ENCODE measurements at regions not wholly inside any gene's neighbourhood (a gene's known extent, or its start where the extent isn't known, plus 50 kb on each side); places are given as distances from the start of the nearest gene placed in this dataset.

- FAIRE-seq (no peak), DNase-seq (ENCODE audit: low read depth, low spot score) (no peak)
- Histone ChIP-seq H3K27ac (ENCODE audit: insufficient read depth, low read depth, low read length) (no peak overlapping the region), H4K20me1 (replicated peaks; ENCODE audit: control insufficient read depth, extremely low read depth, insufficient read depth, low read length) (no peaks in the 10 kb centered on the region), H3K9me1 (replicated peaks; ENCODE audit: control insufficient read depth, extremely low read depth, insufficient read depth, low read length) (no peaks in the 10 kb centered on the region), H3K4me3 (replicated peaks in 1 of 3; ENCODE audit: insufficient read depth in 1 of 3, low read depth in 1 of 3, low read length in 3 of 3) (no peak overlapping the region), H3K4me2 (ENCODE audit: insufficient read depth, low read length) (no peak overlapping the region), H2AFZ (ENCODE audit: low read depth, low read length) (no peak overlapping the region), H3K9me3 (replicated peaks; ENCODE audit: control insufficient read depth, insufficient read depth, low read length) (no peaks in the 10 kb centered on the region), H3K79me2 (ENCODE audit: control insufficient read depth, insufficient read depth, low read length) (no peaks in the 10 kb centered on the region), H3K27me3 (ENCODE audit: control insufficient read depth in 2 of 2, insufficient read depth in 2 of 2, low read length in 2 of 2) (no peaks in the 10 kb centered on the region), H3K9ac (replicated peaks; ENCODE audit: extremely low read depth, insufficient read depth, low read length) (no peak overlapping the region), H3K36me3 (ENCODE audit: control insufficient read depth in 2 of 2, extremely low read depth in 1 of 2, insufficient read depth in 2 of 2, low read length in 2 of 2) (no peaks in the 10 kb centered on the region), H3K4me1 (ENCODE audit: control insufficient read depth, extremely low read depth, insufficient read depth, low read length) (no peaks in the 10 kb centered on the region)
- ChIA-PET POLR2A (no interaction called here), CTCF (no interaction called here)
- dilution Hi-C loops (cut with MboI; ENCODE audit: extremely low pct_ligation_motif_present, low sequenced_read_pairs), result no loop called here
- TF ChIP-seq MAX (IDR thresholded peaks at IDR 0.05; ENCODE audit: insufficient read depth, insufficient read length) (no peak), EZH2 (IDR thresholded peaks at IDR 0.05; ENCODE audit: borderline replicate concordance, low read depth, low read length, severe bottlenecking) (no peak), POLR2AphosphoS5 (IDR thresholded peaks at IDR 0.05; ENCODE audit: insufficient read depth, low read depth, low read length) (no peak), POLR2A (IDR thresholded peaks at IDR 0.05; ENCODE audit: low read depth, low read length) (no peak), JUN (IDR thresholded peaks at IDR 0.05; ENCODE audit: borderline replicate concordance, insufficient read depth, insufficient read length, low read depth) (no peak)
- BruUV-seq (replicated peaks), result no TSS peak
- intact Hi-C loops (cut with micrococcal nuclease), result no loop called here
Measured at GRCh38 chr2:56889738-56890137, 705.9 kb downstream of the CCDC85A start.

- H3K9me3 ChIP-seq (replicated peaks; ENCODE audit: control insufficient read depth, insufficient read depth, low read length), result peaks cover under 1% of the 10 kb centered on the region
- ChIA-PET CTCF (no interaction called here), POLR2A (no interaction called here)
- FAIRE-seq (no peak), DNase-seq (ENCODE audit: low read depth, low spot score) (no peak)
- H3K4me2 ChIP-seq (ENCODE audit: insufficient read depth, low read length), result no peak overlapping the region
- no peaks in the 10 kb centered on the region for H3K4me1 ChIP-seq (ENCODE audit: control insufficient read depth, extremely low read depth, insufficient read depth, low read length)
- no peaks in the 10 kb centered on the region for H3K79me2 ChIP-seq (ENCODE audit: control insufficient read depth, insufficient read depth, low read length)
- intact Hi-C loops (cut with micrococcal nuclease), result no loop called here
- no peaks in the 10 kb centered on the region for H4K20me1 ChIP-seq (replicated peaks; ENCODE audit: control insufficient read depth, extremely low read depth, insufficient read depth, low read length)
- H3K9me1 ChIP-seq (replicated peaks; ENCODE audit: control insufficient read depth, extremely low read depth, insufficient read depth, low read length), result no peaks in the 10 kb centered on the region
- H3K4me3 ChIP-seq (replicated peaks in 1 of 3; ENCODE audit: insufficient read depth in 1 of 3, low read depth in 1 of 3, low read length in 3 of 3), result no peak overlapping the region
- dilution Hi-C loops (cut with MboI; ENCODE audit: extremely low pct_ligation_motif_present, low sequenced_read_pairs), result no loop called here
- BruUV-seq (replicated peaks), result no TSS peak
- no peak overlapping the region for H3K27ac ChIP-seq (ENCODE audit: insufficient read depth, low read depth, low read length)
- no peak overlapping the region for H2AFZ ChIP-seq (ENCODE audit: low read depth, low read length)
- TF ChIP-seq FOS (IDR thresholded peaks at IDR 0.05; ENCODE audit: borderline replicate concordance, insufficient read depth, low read length), result no peak
- TF ChIP-seq POLR2A (IDR thresholded peaks at IDR 0.05; ENCODE audit: low read depth, low read length), result no peak
- TF ChIP-seq CTCF (IDR thresholded peaks at IDR 0.05; ENCODE audit: extremely low read depth in 1 of 2, insufficient read depth in 1 of 2, low read depth in 1 of 2, low read length in 2 of 2), result no peak
- no peak for TF ChIP-seq EZH2 (IDR thresholded peaks at IDR 0.05; ENCODE audit: borderline replicate concordance, low read depth, low read length, severe bottlenecking)
- TF ChIP-seq MYC (IDR thresholded peaks at IDR 0.05; ENCODE audit: low read depth, low read length), result no peak
- no peak for TF ChIP-seq JUN (IDR thresholded peaks at IDR 0.05; ENCODE audit: borderline replicate concordance, insufficient read depth, insufficient read length, low read depth)
- TF ChIP-seq GATA2 (IDR thresholded peaks at IDR 0.05; ENCODE audit: insufficient read depth, insufficient read length, low read depth, low read length), result no peak
- no peak for TF ChIP-seq POLR2AphosphoS5 (IDR thresholded peaks at IDR 0.05; ENCODE audit: insufficient read depth, low read depth, low read length)
- TF ChIP-seq MAX (IDR thresholded peaks at IDR 0.05; ENCODE audit: insufficient read depth, insufficient read length), result no peak
- no peaks in the 10 kb centered on the region for H3K36me3 ChIP-seq (ENCODE audit: control insufficient read depth in 2 of 2, extremely low read depth in 1 of 2, insufficient read depth in 2 of 2, low read length in 2 of 2)
- no peak overlapping the region for H3K9ac ChIP-seq (replicated peaks; ENCODE audit: extremely low read depth, insufficient read depth, low read length)
- no peaks in the 10 kb centered on the region for H3K27me3 ChIP-seq (ENCODE audit: control insufficient read depth in 2 of 2, insufficient read depth in 2 of 2, low read length in 2 of 2)
Measured at GRCh38 chr2:56892382-56892781, 708.6 kb downstream of the CCDC85A start.

Data from endothelial cell of umbilical vein (primary cell).